ENCODE measurements at regions not wholly inside any gene's neighbourhood (a gene's known extent, or its start where the extent isn't known, plus 50 kb on each side); places are given as distances from the start of the nearest gene placed in this dataset.

- no peaks in the 10 kb centered on the region for H3K36me3 ChIP-seq (ENCODE audit: control insufficient read depth in 2 of 2, insufficient read depth in 1 of 2, low read length in 2 of 2)
- CTCF ChIA-PET, result interaction anchor here (0.5 to 0.9 kb wide), 2 partner anchors 11 to 136 kb away, joined by 3 to 4 read pairs; no protein-coding TSS in a partner anchor
Observed at GRCh38 chr20:7240490-7240889, 473.0 kb downstream of the BMP2 start.

More at GRCh38 chr20:7240490-7240889, 473.0 kb downstream of the BMP2 start:
- Histone ChIP-seq H3K27ac (ENCODE audit: extremely low read depth, low read depth, low read length) (no peak overlapping the region), H3K9me3 (ENCODE audit: control insufficient read depth, insufficient read depth, low read depth, low read length) (no peaks in the 10 kb centered on the region), H3K4me3 (ENCODE audit: low read depth, low read length) (no peak overlapping the region), H3K4me1 (ENCODE audit: control insufficient read depth, insufficient read depth, low read length) (no peaks in the 10 kb centered on the region)
- POLR2A ChIA-PET, result no interaction called here
- TF ChIP-seq, protein P1, sequence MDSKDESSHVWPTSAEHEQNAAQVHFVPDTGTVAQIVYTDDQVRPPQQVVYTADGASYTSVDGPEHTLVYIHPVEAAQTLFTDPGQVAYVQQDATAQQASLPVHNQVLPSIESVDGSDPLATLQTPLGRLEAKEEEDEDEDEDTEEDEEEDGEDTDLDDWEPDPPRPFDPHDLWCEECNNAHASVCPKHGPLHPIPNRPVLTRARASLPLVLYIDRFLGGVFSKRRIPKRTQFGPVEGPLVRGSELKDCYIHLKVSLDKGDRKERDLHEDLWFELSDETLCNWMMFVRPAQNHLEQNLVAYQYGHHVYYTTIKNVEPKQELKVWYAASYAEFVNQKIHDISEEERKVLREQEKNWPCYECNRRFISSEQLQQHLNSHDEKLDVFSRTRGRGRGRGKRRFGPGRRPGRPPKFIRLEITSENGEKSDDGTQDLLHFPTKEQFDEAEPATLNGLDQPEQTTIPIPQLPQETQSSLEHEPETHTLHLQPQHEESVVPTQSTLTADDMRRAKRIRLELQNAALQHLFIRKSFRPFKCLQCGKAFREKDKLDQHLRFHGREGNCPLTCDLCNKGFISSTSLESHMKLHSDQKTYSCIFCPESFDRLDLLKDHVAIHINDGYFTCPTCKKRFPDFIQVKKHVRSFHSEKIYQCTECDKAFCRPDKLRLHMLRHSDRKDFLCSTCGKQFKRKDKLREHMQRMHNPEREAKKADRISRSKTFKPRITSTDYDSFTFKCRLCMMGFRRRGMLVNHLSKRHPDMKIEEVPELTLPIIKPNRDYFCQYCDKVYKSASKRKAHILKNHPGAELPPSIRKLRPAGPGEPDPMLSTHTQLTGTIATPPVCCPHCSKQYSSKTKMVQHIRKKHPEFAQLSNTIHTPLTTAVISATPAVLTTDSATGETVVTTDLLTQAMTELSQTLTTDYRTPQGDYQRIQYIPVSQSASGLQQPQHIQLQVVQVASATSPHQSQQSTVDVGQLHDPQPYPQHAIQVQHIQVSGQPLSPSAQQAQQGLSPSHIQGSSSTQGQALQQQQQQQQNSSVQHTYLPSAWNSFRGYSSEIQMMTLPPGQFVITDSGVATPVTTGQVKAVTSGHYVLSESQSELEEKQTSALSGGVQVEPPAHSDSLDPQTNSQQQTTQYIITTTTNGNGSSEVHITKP (tag by site-specific recombination; IDR thresholded peaks at IDR 0.05), result no peak
- no peak for TF ChIP-seq ZNF530 (tag by site-specific recombination; IDR thresholded peaks at IDR 0.05; ENCODE audit: low read depth)
- no peak for TF ChIP-seq ZSCAN30 (tag by site-specific recombination; IDR thresholded peaks at IDR 0.05)
- TF ChIP-seq ZNF830 (tag by site-specific recombination; IDR thresholded peaks at IDR 0.05; ENCODE audit: low read depth), result no peak
- no peak for TF ChIP-seq REPIN1 (tag by site-specific recombination; IDR thresholded peaks at IDR 0.05; ENCODE audit: low read depth)
- no peak for TF ChIP-seq ZNF623 (tag by site-specific recombination; IDR thresholded peaks at IDR 0.05)
- no peak for TF ChIP-seq ZNF26 (tag by site-specific recombination; IDR thresholded peaks at IDR 0.05)
- TF ChIP-seq ZNF341 (tag by site-specific recombination; IDR thresholded peaks at IDR 0.05; ENCODE audit: low read depth), result no peak
- TF ChIP-seq ZNF791 (tag by site-specific recombination; IDR thresholded peaks at IDR 0.05), result no peak
- TF ChIP-seq, protein P2, sequence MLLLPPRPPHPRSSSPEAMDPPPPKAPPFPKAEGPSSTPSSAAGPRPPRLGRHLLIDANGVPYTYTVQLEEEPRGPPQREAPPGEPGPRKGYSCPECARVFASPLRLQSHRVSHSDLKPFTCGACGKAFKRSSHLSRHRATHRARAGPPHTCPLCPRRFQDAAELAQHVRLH (tag by site-specific recombination; IDR thresholded peaks at IDR 0.05), result no peak
- TF ChIP-seq ZNF18 (tag by site-specific recombination; IDR thresholded peaks at IDR 0.05), result no peak
- TF ChIP-seq KLF16 (tag by site-specific recombination; IDR thresholded peaks at IDR 0.05), result no peak
- no peak for TF ChIP-seq ZNF514 (tag by site-specific recombination; IDR thresholded peaks at IDR 0.05)
- no peak for TF ChIP-seq ZNF449 (tag by site-specific recombination; IDR thresholded peaks at IDR 0.05)
